Panc1 (cell line): ENCODE measurements at regions not wholly inside any gene's neighbourhood (a gene's known extent, or its start where the extent isn't known, plus 50 kb on each side); places are given as distances from the start of the nearest gene placed in this dataset.

ENCODE experiments used
- ATAC-seq: fragments of 200-7000 bp; cut with Tn5 transposase; 2 replicates; pipeline ENCODE4 v1.9.1; 2020; ENCODE audit warnings: mild to moderate bottlenecking, moderate library complexity
- BruUV-seq: library from RNA; stranded (reverse); fragments of 400-500 nt; replicated peaks from 2 replicates; lab custom pipeline; 2021; lab: Mats Ljungman, UMichigan
- CTCF ChIA-PET: fragments of 300-600 bp; sonication (Branson Sonifier 250); formaldehyde crosslinking; loops from one replicate; lab custom pipeline; 2022; ENCODE audit warnings: antibody characterized with exemption; lab: Charles Lee
- POLR2A ChIA-PET: fragments of 300-600 bp; sonication (Branson Sonifier 250); formaldehyde crosslinking; loops from one replicate; lab custom pipeline; 2022; ENCODE audit warnings: antibody characterized with exemption; lab: Charles Lee
- DNase-seq: peaks from one replicate; pipeline ENCODE4 v3.0.0-alpha.2; 2010; ENCODE audit warnings: low read depth, low spot score
- H3K27ac ChIP-seq: 2 replicates; pipeline ENCODE4 v1.5.1; 2011; ENCODE audit warnings: mild to moderate bottlenecking, low read length, inconsistent platforms
- H3K27me3 ChIP-seq: fragments of 200-500 bp; sonication (Bioruptor generic); 2 replicates; pipeline ENCODE4 v1.6.0; 2014; ENCODE audit warnings: low read length, inconsistent platforms; ENCODE audit not compliant: control insufficient read depth, insufficient read depth
- H3K36me3 ChIP-seq: fragments of 200-500 bp; sonication (Bioruptor generic); 2 replicates; pipeline ENCODE4 v1.5.1; 2014; ENCODE audit warnings: inconsistent platforms, mild to moderate bottlenecking, low read length, moderate library complexity; ENCODE audit not compliant: control insufficient read depth, insufficient read depth
- H3K4me1 ChIP-seq: 2 replicates; pipeline ENCODE4 v1.5.1; 2011; ENCODE audit warnings: inconsistent platforms, mild to moderate bottlenecking, low read length, moderate library complexity; ENCODE audit not compliant: control insufficient read depth, insufficient read depth
- H3K4me3 ChIP-seq, 2 experiments: 2 replicates each; pipeline ENCODE4 v1.5.1; 2011 to 2012; ENCODE audit warnings: low read depth in 2 of 2, low read length in 2 of 2, mild to moderate bottlenecking in 2 of 2, inconsistent platforms in 1 of 2, moderate library complexity in 1 of 2
- H3K9me3 ChIP-seq: fragments of 200-500 bp; sonication (Bioruptor generic); 2 replicates; pipeline ENCODE4 v1.5.1; 2014; ENCODE audit warnings: low read depth, mild to moderate bottlenecking, inconsistent platforms, low read length, moderate library complexity; ENCODE audit not compliant: control insufficient read depth, insufficient read depth
- CTCF ChIP-seq: fragments of 450-650 bp; IDR thresholded peaks from 2 replicates; pipeline ENCODE4 v1.5.1; 2017; ENCODE audit warnings: mild to moderate bottlenecking
- POLR2AphosphoS5 ChIP-seq: IDR thresholded peaks from 2 replicates; pipeline ENCODE4 v1.6.1; 2012; ENCODE audit warnings: mild to moderate bottlenecking, low read depth, low read length, moderate library complexity
- REST ChIP-seq, 2 experiments: IDR thresholded peaks; 2 replicates each; pipeline ENCODE4 v1.6.1; 2011 to 2012; ENCODE audit warnings: low read depth in 2 of 2, control low read depth in 1 of 2, low read length in 1 of 2, mild to moderate bottlenecking in 1 of 2, moderate library complexity in 1 of 2; ENCODE audit not compliant: insufficient read depth in 1 of 2
- SIN3A ChIP-seq: IDR thresholded peaks from 2 replicates; pipeline ENCODE4 v1.6.1; 2012; ENCODE audit warnings: low read depth, mild to moderate bottlenecking, low read length, moderate library complexity, borderline replicate concordance; ENCODE audit not compliant: insufficient read depth
- TCF7L2 ChIP-seq: IDR thresholded peaks from 2 replicates; pipeline ENCODE4 v1.6.1; 2011; ENCODE audit warnings: mild to moderate bottlenecking, low read depth, low read length, inconsistent platforms
- in situ Hi-C: cut with HindIII; loops from 2 replicates; pipeline ENCODE4 v1.10.0; 2016; ENCODE audit warnings: low sequenced_read_pairs, low pct_unique_long_range_greater_than_20kb
- intact Hi-C: fragments of 100-400 bp; cut with micrococcal nuclease; formaldehyde crosslinking; loops from one replicate; pipeline ENCODE4 v1.10.0; 2022; ENCODE audit not compliant: unreplicated experiment

- DNase-seq (no peak), ATAC-seq (no peak)
- no TSS peak for BruUV-seq
- H3K9me3 ChIP-seq: no peaks in the 10 kb centered on the region
- ChIA-PET POLR2A (no interaction called here), CTCF (no interaction called here)
- in situ Hi-C loops (no loop called here), intact Hi-C loops (no loop called here)
- H3K36me3 ChIP-seq: no peaks in the 10 kb centered on the region
- H3K27ac ChIP-seq: no peak overlapping the region
- H3K4me3 ChIP-seq: no peak overlapping the region
- TF ChIP-seq SIN3A: no peak
- TF ChIP-seq CTCF: no peak
- TF ChIP-seq REST (IDR thresholded peaks at IDR 0.05; ENCODE audit: insufficient read depth in 1 of 2, low read depth in 2 of 2, low read length in 1 of 2): no peak
- no peak for TF ChIP-seq TCF7L2
- TF ChIP-seq POLR2AphosphoS5: no peak
- no peaks in the 10 kb centered on the region for H3K27me3 ChIP-seq
- no peaks in the 10 kb centered on the region for H3K4me1 ChIP-seq
Observed at GRCh38 chr17:14935845-14936485, 329.2 kb downstream of the PMP22 start.

- TF ChIP-seq CTCF (no peak), REST (IDR thresholded peaks at IDR 0.05; ENCODE audit: insufficient read depth in 1 of 2, low read depth in 2 of 2, low read length in 1 of 2) (no peak), POLR2AphosphoS5 (no peak), SIN3A (no peak), TCF7L2 (no peak)
- no peaks in the 10 kb centered on the region for H3K9me3 ChIP-seq
- H3K27ac ChIP-seq: no peak overlapping the region
- H3K4me1 ChIP-seq: no peaks in the 10 kb centered on the region
- no TSS peak for BruUV-seq
- H3K4me3 ChIP-seq: no peak overlapping the region
- H3K36me3 ChIP-seq: no peaks in the 10 kb centered on the region
- ATAC-seq: no peak
- no peak for DNase-seq
- ChIA-PET POLR2A (no interaction called here), CTCF (no interaction called here)
- intact Hi-C loops: no loop called here
- in situ Hi-C loops: no loop called here
- no peaks in the 10 kb centered on the region for H3K27me3 ChIP-seq
Observed at GRCh38 chr17:14935139-14935841, 329.8 kb downstream of the PMP22 start.
